ENCODE measurements at regions not wholly inside any gene's neighbourhood (a gene's known extent, or its start where the extent isn't known, plus 50 kb on each side); places are given as distances from the start of the nearest gene placed in this dataset.

DNA sequence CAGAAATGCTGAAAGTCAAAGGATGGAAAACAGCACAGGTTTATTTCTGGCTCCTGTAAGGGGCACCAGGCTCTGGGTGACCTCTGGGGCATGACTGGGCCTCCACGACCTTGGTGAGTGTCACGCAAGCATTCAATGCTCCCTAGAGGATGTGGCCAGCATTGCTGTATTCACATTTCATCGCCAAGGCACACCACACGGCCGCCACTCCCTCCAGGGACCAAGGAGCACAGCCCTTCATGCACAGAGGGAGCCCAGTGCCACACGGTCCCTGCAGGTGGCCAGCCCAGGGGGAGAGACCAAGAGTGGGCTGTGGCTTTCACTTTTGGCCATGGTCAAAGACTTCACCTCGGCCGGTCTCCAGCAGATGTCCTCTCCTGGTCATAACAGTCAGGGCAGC lies 137.4 kb upstream of the TNRC6C start:
- H3K27me3 ChIP-seq (ENCODE audit: insufficient read depth, poor library complexity, severe bottlenecking), result peaks cover 13% of the 10 kb centered on the region
- ATAC-seq (ENCODE audit: low read depth), result no peak; the same call in 2 of the 3 replicates

GRCh38 chr17:77822302-77823030 lies 136.0 kb upstream of the TNRC6C start:
- no peak overlapping the region for H3K27ac ChIP-seq (ENCODE audit: poor library complexity, severe bottlenecking)
- no peak overlapping the region for H3K4me3 ChIP-seq (ENCODE audit: severe bottlenecking)
- H3K4me1 ChIP-seq (ENCODE audit: insufficient read depth, poor library complexity, severe bottlenecking), result no peaks in the 10 kb centered on the region
- no peaks in the 10 kb centered on the region for H3K9me3 ChIP-seq (ENCODE audit: severe bottlenecking)
- ATAC-seq (ENCODE audit: low read depth), result no peak
- DNase-seq (ENCODE audit: low spot score), result no peak
- no peaks in the 10 kb centered on the region for H3K36me3 ChIP-seq (ENCODE audit: low read depth)
- peaks cover 9% of the 10 kb centered on the region for H3K27me3 ChIP-seq (ENCODE audit: insufficient read depth, poor library complexity, severe bottlenecking)
- no peak for TF ChIP-seq CTCF (IDR thresholded peaks at IDR 0.05; ENCODE audit: poor library complexity, severe bottlenecking)

More for the DNA sequence above, 137.4 kb upstream of the TNRC6C start:
- DNase-seq (ENCODE audit: low spot score), result no peak
- H3K36me3 ChIP-seq (ENCODE audit: low read depth), result no peaks in the 10 kb centered on the region
- no peak for TF ChIP-seq CTCF (IDR thresholded peaks at IDR 0.05; ENCODE audit: poor library complexity, severe bottlenecking)
- H3K4me1 ChIP-seq (ENCODE audit: insufficient read depth, poor library complexity, severe bottlenecking), result no peaks in the 10 kb centered on the region
- H3K27ac ChIP-seq (ENCODE audit: poor library complexity, severe bottlenecking), result no peak overlapping the region
- H3K4me3 ChIP-seq (ENCODE audit: severe bottlenecking), result no peak overlapping the region
- H3K9me3 ChIP-seq (ENCODE audit: severe bottlenecking), result no peaks in the 10 kb centered on the region

- Histone ChIP-seq H3K27ac (ENCODE audit: poor library complexity, severe bottlenecking) (no peak overlapping the region), H3K4me1 (ENCODE audit: insufficient read depth, poor library complexity, severe bottlenecking) (no peaks in the 10 kb centered on the region), H3K27me3 (ENCODE audit: insufficient read depth, poor library complexity, severe bottlenecking) (no peaks in the 10 kb centered on the region), H3K9me3 (ENCODE audit: severe bottlenecking) (no peaks in the 10 kb centered on the region), H3K36me3 (ENCODE audit: low read depth) (no peaks in the 10 kb centered on the region), H3K4me3 (ENCODE audit: severe bottlenecking) (no peak overlapping the region)
- no peak for ATAC-seq (ENCODE audit: low read depth)
- no peak for TF ChIP-seq CTCF (IDR thresholded peaks at IDR 0.05; ENCODE audit: poor library complexity, severe bottlenecking)
- DNase-seq (ENCODE audit: low spot score), result no peak
Measured at GRCh38 chr17:77824102-77824779, 134.3 kb upstream of the TNRC6C start.

GRCh38 chr17:77824780-77825280 lies 133.7 kb upstream of the TNRC6C start:
- H3K36me3 ChIP-seq (ENCODE audit: low read depth), result no peaks in the 10 kb centered on the region
- no peak overlapping the region for H3K27ac ChIP-seq (ENCODE audit: poor library complexity, severe bottlenecking)
- DNase-seq (ENCODE audit: low spot score) (peak; percentile 13), ATAC-seq (ENCODE audit: low read depth) (no peak)
- H3K4me3 ChIP-seq (ENCODE audit: severe bottlenecking), result no peak overlapping the region
- no peak for TF ChIP-seq CTCF (IDR thresholded peaks at IDR 0.05; ENCODE audit: poor library complexity, severe bottlenecking)
- H3K9me3 ChIP-seq (ENCODE audit: severe bottlenecking), result no peaks in the 10 kb centered on the region
- peaks cover 1% of the 10 kb centered on the region for H3K4me1 ChIP-seq (ENCODE audit: insufficient read depth, poor library complexity, severe bottlenecking)
- H3K27me3 ChIP-seq (ENCODE audit: insufficient read depth, poor library complexity, severe bottlenecking), result no peaks in the 10 kb centered on the region

All from RWPE2 (cell line).